ENCODE measurements at regions not wholly inside any gene's neighbourhood (a gene's known extent, or its start where the extent isn't known, plus 50 kb on each side); places are given as distances from the start of the nearest gene placed in this dataset.
"Not testable (repeated sequence)": the region's sequence is repeated elsewhere in the genome, so short reads cannot be mapped to it uniquely, and the experiment has no call there.

DNA sequence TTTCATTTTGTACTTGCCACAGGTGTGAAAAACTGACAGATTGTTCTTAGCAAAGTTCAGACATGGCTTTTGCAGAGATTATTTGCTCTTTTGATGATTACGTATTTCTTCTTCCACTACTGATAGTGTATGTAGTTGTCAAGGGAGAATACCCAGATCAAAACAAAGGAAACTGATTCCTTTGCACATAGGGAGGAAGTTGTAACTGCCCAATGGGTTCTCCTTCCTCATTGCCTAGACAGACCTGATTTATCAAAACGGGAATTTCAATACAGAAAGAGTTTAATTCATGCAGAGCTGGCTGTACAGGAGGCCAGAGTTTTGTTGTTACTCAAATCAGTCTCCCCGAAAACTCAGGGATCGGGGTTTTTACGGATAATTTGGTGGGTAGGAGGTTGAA is 214.7 kb downstream of the BCAS1 start:
- no peak for DNase-seq

DNA sequence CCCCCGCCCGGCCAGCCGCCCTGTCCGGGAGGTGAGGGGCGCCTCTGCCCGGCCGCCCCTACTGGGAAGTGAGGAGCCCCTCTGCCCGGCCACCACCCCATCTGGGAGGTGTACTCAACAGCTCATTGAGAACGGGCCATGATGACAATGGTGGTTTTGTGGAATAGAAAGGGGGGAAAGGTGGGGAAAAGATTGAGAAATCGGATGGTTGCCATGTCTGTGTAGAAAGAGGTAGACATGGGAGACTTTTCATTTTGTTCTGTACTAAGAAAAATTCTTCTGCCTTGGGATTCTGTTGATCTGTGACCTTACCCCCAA is 215.8 kb downstream of the BCAS1 start:
- not testable (repeated sequence) for DNase-seq

DNA sequence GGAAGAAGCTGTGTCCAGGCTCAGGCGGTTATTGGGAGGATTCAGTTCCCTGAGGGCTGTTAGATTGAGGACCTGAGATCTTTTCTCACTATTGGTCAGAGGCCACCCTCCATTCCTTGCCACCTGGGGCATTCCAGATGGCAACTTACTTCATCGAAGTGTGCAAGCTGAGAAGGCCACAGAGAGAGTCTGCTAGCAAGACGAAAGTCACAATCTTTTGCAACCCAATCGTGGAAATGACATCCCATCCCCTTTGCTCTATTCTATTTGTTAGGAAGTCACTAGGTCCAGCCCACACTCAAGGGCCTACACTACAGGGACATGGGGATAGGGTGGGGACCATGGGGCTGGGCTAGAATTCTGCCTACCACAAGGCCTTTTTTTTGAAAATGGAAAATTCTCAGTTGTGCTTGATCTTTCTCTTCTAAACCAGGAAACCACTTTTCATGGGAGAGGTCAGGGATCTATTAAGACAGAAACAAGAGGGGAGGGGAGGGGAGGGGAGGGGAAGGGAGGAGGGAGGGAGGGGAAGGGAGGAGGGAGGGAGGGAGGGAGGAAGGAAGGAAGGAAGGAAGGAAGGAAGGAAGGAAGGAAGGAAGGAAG is 217.2 kb downstream of the BCAS1 start:
- DNase-seq, result no peak

DNA sequence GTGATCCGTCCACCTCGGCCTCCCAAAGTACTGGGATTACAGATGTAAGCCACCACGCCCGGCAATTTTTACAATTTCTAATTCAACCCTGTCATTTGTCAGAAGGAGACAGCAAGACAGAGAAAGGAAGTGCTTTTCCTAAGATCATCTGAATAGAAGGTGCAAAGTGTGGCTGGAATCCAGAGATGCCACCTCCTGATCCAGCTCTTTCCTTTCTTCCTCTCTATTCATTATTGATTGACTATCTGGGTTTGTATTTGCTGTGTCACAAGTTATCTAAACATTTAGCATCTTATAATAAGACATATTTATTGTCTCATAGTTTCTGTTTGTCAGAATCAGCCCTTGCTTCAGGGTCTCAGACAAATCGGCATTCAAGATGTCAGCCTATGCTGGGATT is 217.7 kb downstream of the BCAS1 start:
- no peak for DNase-seq

DNA sequence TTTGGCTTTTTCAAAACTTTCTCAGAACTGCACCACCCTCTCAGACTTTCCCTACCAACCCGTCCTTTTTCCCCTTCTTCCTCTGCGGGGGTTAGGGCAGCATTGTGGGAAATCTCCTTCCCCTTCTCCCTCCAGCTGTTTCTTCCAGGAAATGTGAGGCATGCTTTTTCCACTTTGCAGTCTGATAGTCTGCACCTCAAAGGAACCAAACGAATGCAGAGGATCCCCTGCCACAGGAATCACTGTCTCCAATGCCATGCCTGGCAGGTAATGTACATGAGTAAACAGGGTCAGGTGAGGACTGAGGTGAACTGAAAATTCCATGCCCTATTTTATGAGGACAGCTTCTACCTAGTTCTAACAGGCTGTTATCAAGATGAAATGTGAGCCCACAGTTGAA is 218.4 kb downstream of the BCAS1 start:
- no peak for DNase-seq

DNA sequence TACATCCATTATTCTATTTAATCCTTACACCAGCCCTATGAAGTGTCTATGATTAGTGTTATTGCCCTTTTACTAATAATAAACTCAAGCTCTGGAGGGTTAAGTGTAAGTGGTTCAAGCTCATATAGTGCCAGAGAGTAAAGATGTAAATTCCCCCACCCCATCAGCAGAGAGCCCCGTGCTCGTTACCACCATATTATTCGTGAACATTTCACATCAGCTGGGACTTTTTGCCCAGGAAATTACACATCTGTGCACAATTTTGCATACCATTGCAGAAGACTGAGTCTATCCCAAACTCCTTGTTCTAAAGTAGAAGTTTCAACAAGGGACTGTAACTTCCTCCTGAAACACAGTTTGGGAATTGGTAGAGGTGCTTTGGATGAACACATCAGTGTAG is 220.1 kb downstream of the BCAS1 start:
- DNase-seq, result no peak

DNA sequence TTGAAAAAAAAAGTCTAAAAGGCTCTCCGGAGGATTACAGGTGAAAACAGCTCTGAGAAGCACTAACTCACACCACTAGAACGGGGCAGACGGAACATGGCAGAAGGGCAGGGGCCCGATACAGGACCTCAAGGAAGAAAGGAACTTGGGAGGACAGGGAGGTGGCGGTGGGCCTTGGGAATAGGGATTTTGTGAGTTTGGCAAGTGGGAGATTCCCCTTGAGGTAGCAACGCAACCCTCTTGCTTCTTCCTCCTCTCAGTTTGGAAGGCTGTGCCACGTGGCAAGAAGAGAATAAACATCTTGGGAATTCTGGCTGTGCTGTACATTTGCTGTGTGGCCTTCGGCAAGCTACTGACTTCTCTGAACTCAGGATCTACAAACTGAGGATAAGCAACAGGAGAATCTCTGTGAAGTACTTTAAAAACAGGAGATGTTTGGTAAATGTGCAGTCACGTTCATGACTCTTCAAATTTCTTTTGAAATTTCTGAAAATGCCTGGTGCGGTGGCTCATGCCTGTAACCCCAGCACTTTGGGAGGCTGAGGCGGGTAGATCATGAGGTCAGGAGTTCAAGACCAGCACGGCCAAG is 220.8 kb downstream of the BCAS1 start:
- no peak for DNase-seq

DNA sequence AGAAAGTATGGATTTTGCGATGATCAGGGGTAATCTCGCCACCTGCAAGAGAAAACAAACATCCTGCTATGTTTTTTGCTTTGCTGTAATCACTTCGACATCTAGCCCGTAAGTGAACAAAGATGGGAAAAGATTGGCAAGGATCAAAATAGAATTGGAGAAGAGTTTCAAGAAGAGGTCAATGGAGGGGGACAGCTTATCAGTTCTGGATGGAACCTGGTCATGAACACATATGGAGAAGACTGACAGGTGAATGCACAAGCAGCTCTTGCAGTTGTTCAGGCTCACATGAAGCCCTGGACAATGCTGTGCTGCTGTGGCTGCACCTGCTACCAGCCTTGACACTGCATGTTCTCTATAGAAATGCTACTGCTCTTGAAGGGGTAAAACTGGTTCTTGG is 222.1 kb downstream of the BCAS1 start:
- DNase-seq, result no peak

DNA sequence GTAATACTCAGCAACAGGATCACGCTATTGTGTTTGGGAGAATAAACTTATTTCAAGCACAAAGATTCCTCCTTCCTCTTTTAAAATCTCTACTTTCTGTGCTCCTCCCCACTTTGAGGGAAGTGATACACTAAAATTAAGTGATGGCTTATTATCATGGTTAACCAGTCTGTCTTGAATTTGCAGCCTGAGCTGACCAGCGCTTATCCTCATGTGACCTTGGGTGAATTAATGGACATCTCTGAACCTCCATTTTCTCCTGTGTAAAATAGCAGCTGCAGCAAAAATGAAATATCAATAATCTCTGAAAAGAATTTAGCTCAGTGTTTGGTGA is 222.6 kb downstream of the BCAS1 start:
- no peak for DNase-seq

DNA sequence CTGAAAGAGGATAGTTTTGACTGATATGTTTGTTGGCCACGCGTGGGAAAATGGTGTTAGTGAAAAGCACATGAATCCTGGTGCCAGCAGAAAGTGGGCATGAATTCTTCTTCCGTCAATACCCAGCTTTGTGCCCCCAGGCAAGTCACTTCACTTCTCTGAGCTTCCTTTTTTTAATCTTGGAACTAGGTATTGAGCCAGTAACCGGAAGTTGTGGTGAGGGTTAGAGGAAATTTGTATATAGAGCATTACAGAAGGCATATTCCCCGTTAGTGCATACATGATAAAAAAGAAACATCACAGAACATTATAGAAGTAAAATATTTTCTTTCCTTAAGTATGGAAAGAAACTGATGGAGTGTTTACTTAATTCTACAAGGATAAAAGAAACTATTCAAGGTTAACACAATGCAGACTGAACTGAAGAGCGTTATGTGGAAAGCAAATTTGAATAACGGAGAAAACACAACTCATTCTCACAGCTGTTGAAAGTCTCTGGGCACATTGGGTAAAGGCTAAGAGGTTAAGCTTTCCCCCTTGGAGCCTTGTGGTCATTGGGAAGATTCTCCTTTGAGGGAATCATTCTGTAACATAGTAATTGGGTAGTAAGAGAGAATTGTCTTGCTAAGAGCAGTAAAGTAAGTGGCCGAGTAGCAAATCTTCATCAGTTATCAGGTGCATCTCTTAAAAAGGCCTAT is 223.1 kb downstream of the BCAS1 start:
- DNase-seq, result no peak

DNA sequence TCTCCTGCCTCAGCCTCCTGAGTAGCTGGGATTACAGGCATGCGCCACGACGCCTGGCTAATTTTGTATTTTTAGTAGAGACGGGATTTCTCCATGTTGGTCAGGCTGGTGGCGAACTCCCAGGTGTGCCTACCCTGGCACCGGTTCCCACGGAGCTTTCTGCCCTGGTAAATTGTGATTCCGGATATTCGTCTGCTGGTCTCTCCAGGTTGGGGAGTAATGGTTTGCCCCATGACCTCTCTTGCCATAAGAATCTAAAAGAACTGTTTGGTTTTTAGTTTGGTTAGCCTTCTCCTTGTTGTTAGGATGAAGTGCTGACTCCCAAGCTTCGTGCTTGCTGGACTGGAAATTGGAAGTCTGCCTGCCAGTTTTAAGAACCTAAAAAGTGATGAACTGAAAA is 223.8 kb downstream of the BCAS1 start:
- DNase-seq, result no peak

DNA sequence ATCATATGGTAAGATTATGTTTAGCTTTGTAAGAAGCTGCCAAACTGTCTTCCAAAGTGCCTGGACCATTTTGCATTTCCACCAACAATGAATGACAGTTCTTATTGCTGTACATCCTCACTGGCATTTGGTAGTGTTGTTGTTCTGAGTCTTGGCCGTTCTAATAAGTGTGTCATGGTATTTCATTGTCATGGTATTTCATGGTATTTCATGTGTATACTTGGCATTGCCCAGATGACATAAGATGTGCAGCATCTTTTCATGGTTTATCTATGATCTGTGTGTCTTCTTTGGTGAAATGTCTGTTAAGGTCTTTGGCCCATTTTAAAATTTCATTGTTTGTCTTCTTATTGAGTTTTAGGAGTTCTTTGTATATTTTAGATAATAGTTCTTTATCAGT is 224.4 kb downstream of the BCAS1 start:
- no peak for DNase-seq

DNA sequence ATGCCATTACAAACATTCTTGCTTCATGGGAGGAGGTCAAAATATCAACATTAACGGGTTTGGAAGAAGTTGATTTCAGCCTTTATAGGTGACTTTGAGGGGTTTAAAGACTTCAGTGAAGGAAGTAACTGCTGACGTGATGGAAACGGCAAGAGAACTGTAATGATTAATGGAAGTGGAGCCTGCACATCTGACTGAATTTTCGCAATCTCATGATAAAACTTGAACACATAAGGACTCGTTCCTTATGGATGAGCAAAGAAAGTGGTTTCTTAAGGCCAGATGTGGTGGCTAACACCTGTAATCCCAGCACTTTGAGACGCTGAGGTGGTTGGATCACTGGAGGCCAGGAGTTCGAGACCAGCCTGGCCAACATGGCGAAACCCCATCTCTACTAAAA is 226.1 kb downstream of the BCAS1 start:
- DNase-seq, result no peak

DNA sequence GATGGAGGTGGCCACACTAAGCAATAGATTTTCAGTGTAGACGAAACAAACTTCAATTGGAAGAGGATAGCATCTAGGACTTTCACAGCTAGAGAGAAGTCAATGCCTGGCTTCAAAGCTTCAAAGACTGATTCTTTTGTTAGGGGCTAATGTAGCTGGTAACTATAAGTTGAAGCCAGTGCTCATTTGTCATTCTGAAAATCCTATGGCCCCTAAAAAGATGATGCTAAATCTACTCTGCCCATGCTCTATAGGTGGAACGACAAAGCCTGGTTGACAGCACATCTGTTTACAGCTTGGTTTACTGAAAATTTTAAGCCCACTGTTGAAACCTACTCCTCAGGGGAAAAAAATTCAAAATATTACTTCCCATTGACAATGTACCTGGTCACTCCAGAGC is 226.7 kb downstream of the BCAS1 start:
- DNase-seq, result no peak

DNA sequence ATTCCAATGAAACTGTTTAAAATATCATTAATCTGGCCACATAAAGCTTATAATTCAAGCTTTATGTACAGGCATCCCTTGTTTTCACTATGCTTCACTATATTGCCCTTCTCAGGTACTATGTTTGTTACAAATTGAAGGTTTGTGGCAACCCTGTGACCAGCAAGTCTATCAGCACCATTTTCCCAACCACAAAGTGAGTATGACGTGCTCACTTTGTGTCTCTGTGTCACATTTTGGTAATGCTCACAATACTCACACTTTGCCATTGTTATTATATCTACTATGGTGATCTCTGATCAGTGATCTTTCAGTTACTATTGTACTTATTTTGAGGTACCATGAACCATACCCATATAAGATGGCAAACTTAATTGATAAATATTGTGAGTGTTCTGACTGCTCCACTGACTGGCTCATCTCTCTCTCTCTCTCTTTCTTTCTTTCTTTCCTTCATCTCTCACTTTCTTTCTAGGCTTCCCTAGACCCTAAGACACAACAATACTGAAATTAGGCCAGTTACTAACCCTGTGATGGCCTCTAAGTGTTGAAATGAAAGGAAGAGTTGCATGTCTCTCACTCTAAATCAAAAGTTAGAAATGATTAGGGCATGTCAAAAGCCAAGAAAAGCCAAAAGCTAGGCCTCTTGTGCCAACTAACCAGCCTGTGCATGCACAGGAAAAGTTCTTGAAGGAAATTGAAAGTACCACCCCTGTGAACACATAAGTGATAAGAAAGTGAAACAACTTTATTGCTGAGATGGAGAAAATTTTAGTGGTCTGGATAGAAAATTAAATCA is 227.9 kb downstream of the BCAS1 start:
- no peak for DNase-seq

DNA sequence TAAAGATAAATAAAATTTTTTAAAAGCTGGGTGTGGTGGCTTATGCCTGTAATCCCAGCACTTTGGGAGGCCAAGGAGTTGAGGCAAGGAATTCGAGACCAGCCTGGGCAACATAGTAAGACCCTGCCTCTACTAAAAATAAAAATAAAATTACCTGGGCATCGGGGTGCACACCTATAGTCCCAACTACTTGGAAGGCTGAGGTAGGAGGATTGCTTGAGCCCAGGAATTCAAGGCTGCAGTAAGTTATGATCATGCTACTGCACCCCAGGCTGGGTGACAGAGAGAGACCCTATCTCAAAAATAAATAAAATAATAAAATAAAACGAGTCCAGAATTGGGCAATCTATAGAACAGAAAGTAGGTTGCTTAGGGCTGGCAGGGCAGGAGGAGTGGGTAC is 228.7 kb downstream of the BCAS1 start:
- no peak for DNase-seq

DNA sequence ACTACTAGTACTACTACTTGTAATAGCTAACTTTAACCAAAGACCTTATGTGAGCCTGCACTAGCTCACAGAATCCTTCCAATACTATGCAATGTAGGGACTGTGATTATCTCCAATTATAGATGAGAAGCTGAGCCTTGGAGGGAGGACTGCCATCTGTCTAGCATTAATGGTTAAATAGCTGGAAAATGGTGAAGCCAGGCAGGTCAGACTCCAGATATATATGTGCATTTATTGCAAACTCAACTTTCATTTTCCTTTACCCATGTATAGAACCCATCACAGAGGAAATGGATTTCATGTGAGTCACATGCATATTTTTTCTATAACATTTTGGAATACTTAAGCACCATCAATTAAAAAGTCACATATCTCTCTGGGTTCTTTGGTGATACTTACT is 229.9 kb downstream of the BCAS1 start:
- DNase-seq, result no peak

DNA sequence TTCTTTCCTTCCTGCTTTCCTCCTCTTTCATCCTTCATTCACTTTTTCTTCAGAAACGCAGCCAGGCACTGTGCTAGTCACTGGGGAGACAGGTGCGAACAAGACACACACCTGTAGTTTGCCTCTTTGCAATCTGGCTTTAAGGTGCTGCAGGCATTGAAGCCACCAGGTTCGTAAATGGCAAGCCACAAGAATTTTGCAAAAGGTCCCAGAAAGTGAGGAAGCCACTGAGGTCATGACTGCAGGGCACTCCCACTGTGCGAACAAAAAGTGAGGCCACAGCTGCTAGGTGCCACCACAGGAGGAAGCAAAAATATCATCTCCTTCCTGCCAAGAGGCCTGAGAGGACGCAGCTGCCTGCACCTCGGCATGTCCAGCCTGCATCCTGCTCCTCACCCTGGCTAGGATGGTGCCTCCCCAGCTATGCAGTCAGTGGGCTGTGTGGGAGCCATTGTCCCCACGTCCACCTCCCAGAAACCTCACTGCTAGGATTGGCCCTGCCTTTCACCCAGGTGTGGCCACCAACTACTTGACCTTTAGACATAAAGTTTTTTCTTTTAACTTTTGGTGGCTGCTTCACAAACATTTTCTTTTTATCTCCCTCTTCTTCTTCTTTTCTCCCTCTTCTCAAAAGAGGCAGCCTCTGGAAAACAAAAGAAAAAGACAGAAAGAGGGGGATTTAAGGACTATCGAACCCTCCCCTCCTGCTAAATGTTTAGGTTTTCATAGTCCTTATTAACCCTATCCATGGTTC is 230.8 kb downstream of the BCAS1 start:
- DNase-seq, result no peak

DNA sequence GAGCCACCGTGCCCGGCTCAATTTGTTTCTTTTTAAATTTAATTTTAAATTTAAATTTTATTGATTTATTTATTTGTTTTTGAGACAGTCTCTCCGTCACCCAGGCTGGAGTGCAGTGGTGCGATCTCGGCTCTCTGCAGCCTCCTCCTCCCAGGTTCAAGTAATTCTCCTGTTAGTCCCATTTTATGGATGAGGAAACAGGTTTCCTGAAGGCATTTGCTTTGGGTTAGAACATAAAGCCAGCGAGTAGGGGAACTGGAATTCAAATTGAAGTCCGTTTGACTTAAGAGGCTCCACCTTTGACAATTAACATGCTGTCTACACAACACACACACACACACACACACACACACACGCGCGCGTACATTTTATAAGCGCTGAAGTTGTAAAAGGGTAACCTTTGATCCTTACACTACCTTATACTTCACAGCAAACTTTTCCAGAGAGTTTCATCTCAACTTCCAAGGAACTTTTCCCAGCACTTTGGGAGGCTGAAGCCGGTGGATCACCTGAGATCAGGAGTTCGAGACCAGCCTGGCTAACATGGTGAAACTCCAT is 232.0 kb downstream of the BCAS1 start:
- DNase-seq, result no peak

DNA sequence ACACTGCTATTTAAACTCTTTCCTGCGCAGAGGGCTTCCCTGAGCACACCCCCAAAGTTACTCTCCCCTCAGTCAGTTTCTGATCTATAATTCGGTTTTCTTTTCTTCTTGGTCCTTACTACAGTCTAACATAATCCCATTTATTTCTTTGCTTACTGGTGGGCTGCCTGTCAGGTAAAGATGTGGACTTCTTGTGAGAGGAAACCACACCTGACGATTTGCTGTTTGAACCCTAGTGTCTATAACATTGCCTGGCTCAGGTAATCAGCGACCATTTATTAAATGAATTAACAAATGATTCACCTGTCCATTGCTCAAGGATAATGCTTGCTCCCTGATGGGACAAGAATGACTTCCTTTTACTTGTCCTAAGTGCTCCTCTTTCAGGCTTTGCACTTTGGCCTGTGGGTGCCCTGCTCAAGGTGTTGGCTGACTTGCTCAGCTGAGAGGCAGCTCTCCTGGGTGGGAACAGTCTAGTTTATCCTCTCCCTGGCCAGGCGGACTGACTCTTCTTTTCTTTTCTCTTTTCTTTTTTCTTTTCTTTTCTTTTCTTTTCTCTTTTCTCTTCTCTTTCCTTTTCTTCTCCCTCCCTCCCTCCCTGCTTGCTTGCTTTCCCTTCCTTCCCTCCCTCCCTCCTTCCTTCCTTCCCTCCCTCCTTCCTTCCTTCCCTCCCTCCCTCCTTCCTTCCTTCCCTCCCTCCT is 233.1 kb downstream of the BCAS1 start:
- DNase-seq, result no peak

DNA sequence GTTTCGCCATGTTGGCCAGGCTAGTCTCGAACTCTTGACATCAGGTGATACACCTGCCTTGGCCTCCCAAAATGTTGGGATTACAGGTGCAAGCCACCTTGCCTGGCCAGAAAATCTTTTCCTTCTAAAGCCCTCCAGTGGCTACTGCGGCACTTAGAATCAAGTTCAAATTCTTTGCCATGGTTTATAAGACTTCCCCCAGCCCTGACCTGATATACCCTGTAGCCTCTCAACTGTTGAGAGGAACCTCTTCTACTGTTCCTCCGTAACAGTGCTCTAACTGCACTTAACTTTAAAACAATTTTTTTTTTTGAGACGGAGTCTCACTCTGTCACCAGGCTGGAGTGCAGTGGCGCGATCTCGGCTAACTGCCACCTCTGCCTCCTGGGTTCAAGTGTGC is 235.6 kb downstream of the BCAS1 start:
- no peak for DNase-seq

DNA sequence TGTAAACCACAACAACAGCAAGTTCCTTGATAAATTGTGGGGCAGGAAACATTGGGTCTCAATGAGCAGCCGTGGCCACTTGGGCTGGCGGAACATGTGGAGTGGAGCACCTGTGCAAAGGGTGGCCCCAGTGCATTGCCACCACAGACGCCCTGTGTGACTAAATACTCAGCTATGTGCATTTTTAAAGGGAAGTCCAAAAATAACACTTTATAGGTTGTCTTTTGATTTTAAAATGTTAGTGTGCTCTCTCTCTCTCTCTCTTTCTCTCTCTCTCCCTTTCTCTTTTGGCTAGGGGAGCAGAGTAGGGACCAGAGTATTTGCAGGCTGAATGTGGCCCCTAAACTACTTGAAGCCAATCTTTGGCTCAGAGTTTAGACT is 236.3 kb downstream of the BCAS1 start:
- DNase-seq, result no peak
